Psoas muscle (tissue), 7 donors: ENCODE measurements at regions not wholly inside any gene's neighbourhood (a gene's known extent, or its start where the extent isn't known, plus 50 kb on each side); places are given as distances from the start of the nearest gene placed in this dataset.

Experiments
- ATAC-seq, 4 donors: fragments of 200-7000 bp; cut with Tn5 transposase; one replicate each; pipeline ENCODE4 v1.9.1; 2020; ENCODE audit warnings: moderate library complexity in 3 of 4, mild to moderate bottlenecking in 2 of 4
- DNase-seq, 2 donors: peaks; one replicate each; pipeline ENCODE4 v3.0.0-alpha.2; 2020
- H3K27ac ChIP-seq: fragments of 200-600 bp; one replicate; pipeline ENCODE4 v1.8.0; 2022
- H3K27me3 ChIP-seq, 3 donors: fragments of 200-600 bp in 1 of 3; one replicate each; pipeline versions ENCODE4 v1.6.1 to v1.8.0; 2013 to 2022; ENCODE audit warnings: low read length in 2 of 3, mild to moderate bottlenecking in 2 of 3, moderate library complexity in 1 of 3; ENCODE audit not compliant: insufficient read depth in 3 of 3
- H3K36me3 ChIP-seq, 2 donors: fragments of 200-600 bp in 1 of 2; one replicate each; pipeline versions ENCODE4 v1.6.1 to v1.8.0; 2013 to 2022; ENCODE audit warnings: low read depth in 1 of 2, mild to moderate bottlenecking in 1 of 2, moderate library complexity in 1 of 2; ENCODE audit not compliant: insufficient read depth in 1 of 2
- H3K4me1 ChIP-seq: fragments of 200-600 bp; one replicate; pipeline ENCODE4 v1.8.0; 2022
- H3K4me3 ChIP-seq: fragments of 200-600 bp; one replicate; pipeline ENCODE4 v1.8.0; 2022; ENCODE audit warnings: mild to moderate bottlenecking
- H3K9me3 ChIP-seq: fragments of 200-600 bp; one replicate; pipeline ENCODE4 v1.8.0; 2022
- CTCF ChIP-seq: fragments of 200-600 bp; IDR thresholded peaks from one replicate; pipeline ENCODE4 v1.8.0; 2022; ENCODE audit warnings: antibody characterized with exemption
- WGBS, 3 donors: extraction: QIAGEN DNeasy Blood & Tissue Kit; methylation state at CpG; one replicate each; pipeline versions ENCODE4 v1.1.6 to v1.1.7; 2013; 5-methylcytosine and 5-hydroxymethylcytosine counted together
- intact Hi-C, 2 donors: fragments of 100-400 bp; cut with DNase I; formaldehyde crosslinking; loops; one replicate each; pipeline versions ENCODE4 v1.11.0 to v1.14.2; 2022
- donor health status: healthy with polysubstance abuse.
- donor health status: DM: no; HTN: no; CAD: no; lungs with moderate emphysema.
- donor health status: Bipolar disorder and iron deficiency.
- donor health status: healthy.
- donor health status: DM: yes; HTN: yes; CAD: no.
- donor health status: DM: no; HTN: no; CAD: no.
- donor health status: DM: yes; HTN: yes; CAD: no.

- no peak overlapping the region for H3K27ac ChIP-seq
- no peak for TF ChIP-seq CTCF
- no peak overlapping the region for H3K4me3 ChIP-seq
- H3K27me3 ChIP-seq, result no peaks in the 10 kb centered on the region
- peaks cover 2% of the 10 kb centered on the region for H3K4me1 ChIP-seq
- ATAC-seq, result no peak
- intact Hi-C loops, result no loop called here
- H3K36me3 ChIP-seq, result no peaks in the 10 kb centered on the region
- H3K9me3 ChIP-seq, result no peaks in the 10 kb centered on the region
- DNase-seq, result no peak
- WGBS, 3 donors, result 63 to 67% (median 66%) methylated on average over 7 of the region's 7 CpGs
These were observed 704.2 kb downstream of the OTOL1 start for GRCh38 chr3:162200836-162201235.

GRCh38 chr3:162206648-162207047 is 710.0 kb downstream of the OTOL1 start:
- Histone ChIP-seq H3K36me3 (no peaks in the 10 kb centered on the region), H3K4me1 (no peaks in the 10 kb centered on the region), H3K9me3 (no peaks in the 10 kb centered on the region), H3K27me3 (no peaks in the 10 kb centered on the region), H3K27ac (no peak overlapping the region), H3K4me3 (no peak overlapping the region)
- 89 to 92% (median 92%) methylated on average over 1 of the region's 1 CpG for WGBS, 3 donors
- DNase-seq (no peak), ATAC-seq (no peak)
- intact Hi-C loops, result no loop called here
- TF ChIP-seq CTCF, result no peak

GRCh38 chr3:162211470-162211869 is 714.9 kb downstream of the OTOL1 start:
- no peaks in the 10 kb centered on the region for H3K36me3 ChIP-seq
- H3K4me3 ChIP-seq, result no peak overlapping the region
- ATAC-seq (no peak), DNase-seq (no peak)
- no peak for TF ChIP-seq CTCF
- intact Hi-C loops, result no loop called here
- no peaks in the 10 kb centered on the region for H3K9me3 ChIP-seq
- no peaks in the 10 kb centered on the region for H3K27me3 ChIP-seq
- no peak overlapping the region for H3K27ac ChIP-seq
- H3K4me1 ChIP-seq, result no peaks in the 10 kb centered on the region

GRCh38 chr3:162213196-162213595 is 716.6 kb downstream of the OTOL1 start:
- no peak for TF ChIP-seq CTCF
- H3K27ac ChIP-seq, result no peak overlapping the region
- 87 to 93% (median 87%) methylated on average over 2 of the region's 2 CpGs for WGBS, 3 donors
- no peak overlapping the region for H3K4me3 ChIP-seq
- no peaks in the 10 kb centered on the region for H3K27me3 ChIP-seq
- H3K9me3 ChIP-seq, result no peaks in the 10 kb centered on the region
- ATAC-seq, result no peak
- H3K36me3 ChIP-seq, result no peaks in the 10 kb centered on the region
- intact Hi-C loops, result no loop called here
- DNase-seq, result no peak
- peaks cover 15% of the 10 kb centered on the region for H3K4me1 ChIP-seq

GRCh38 chr3:162213956-162214355 is 717.3 kb downstream of the OTOL1 start:
- 77 to 87% (median 82%) methylated on average over 3 of the region's 3 CpGs for whole genome bisulfite sequencing, 3 donors
- no peak for ATAC-seq

More at GRCh38 chr3:162213956-162214355, 717.3 kb downstream of the OTOL1 start:
- H3K27ac ChIP-seq, result no peak overlapping the region
- H3K36me3 ChIP-seq, result no peaks in the 10 kb centered on the region
- no peak overlapping the region for H3K4me3 ChIP-seq
- no peaks in the 10 kb centered on the region for H3K27me3 ChIP-seq
- TF ChIP-seq CTCF, result no peak
- intact Hi-C loops, result no loop called here
- DNase-seq, result no peak
- no peaks in the 10 kb centered on the region for H3K9me3 ChIP-seq
- H3K4me1 ChIP-seq, result peaks cover 19% of the 10 kb centered on the region
